CD1c-positive myeloid dendritic cell (primary cell): ENCODE measurements at regions not wholly inside any gene's neighbourhood (a gene's known extent, or its start where the extent isn't known, plus 50 kb on each side); places are given as distances from the start of the nearest gene placed in this dataset.
A peak's percentile ranks its signal among the peaks of the same experiment; 100 is the strongest.

Experiments used
- DNase-seq: peaks from one replicate; pipeline ENCODE4 v3.0.0-alpha.2; 2016; ENCODE audit errors: extremely low spot score

GRCh38 chr21:16072221-16072620, 342.4 kb downstream of the USP25 start:
- DNase-seq: no peak

GRCh38 chr21:16072737-16073136, 343.0 kb downstream of the USP25 start:
- DNase-seq: no peak

GRCh38 chr21:16073586-16073985, 343.8 kb downstream of the USP25 start:
- DNase-seq: no peak

- DNase-seq: no peak
These were observed 345.2 kb downstream of the USP25 start for GRCh38 chr21:16074950-16075489.

GRCh38 chr21:16075649-16076282, 346.0 kb downstream of the USP25 start:
- no peak for DNase-seq

- DNase-seq: no peak
These were observed 346.7 kb downstream of the USP25 start for GRCh38 chr21:16076465-16076864.

- no peak for DNase-seq
These were observed 348.6 kb downstream of the USP25 start for GRCh38 chr21:16078382-16078781.

- DNase-seq: no peak
These were observed 350.0 kb downstream of the USP25 start for GRCh38 chr21:16079830-16080229.

- no peak for DNase-seq
These were observed 351.5 kb downstream of the USP25 start for GRCh38 chr21:16081304-16081703.

GRCh38 chr21:16082038-16082816, 352.4 kb downstream of the USP25 start:
- DNase-seq: peak; percentile 59

GRCh38 chr21:16084776-16085364, 355.1 kb downstream of the USP25 start:
- DNase-seq: no peak

GRCh38 chr21:16085421-16085820, 355.6 kb downstream of the USP25 start:
- DNase-seq: no peak

- no peak for DNase-seq
These were observed 356.3 kb downstream of the USP25 start for GRCh38 chr21:16086121-16086520.

- DNase-seq: no peak
These were observed 357.2 kb downstream of the USP25 start for GRCh38 chr21:16086936-16087335.

- DNase-seq: no peak
These were observed 357.7 kb downstream of the USP25 start for GRCh38 chr21:16087523-16087922.

- DNase-seq: no peak
These were observed 358.3 kb downstream of the USP25 start for GRCh38 chr21:16088056-16088455.

- DNase-seq: no peak
These were observed 365.2 kb downstream of the USP25 start for GRCh38 chr21:16095005-16095404.

GRCh38 chr21:16096988-16097387, 367.2 kb downstream of the USP25 start:
- no peak for DNase-seq

GRCh38 chr21:16102113-16102512, 372.3 kb downstream of the USP25 start:
- DNase-seq: no peak

GRCh38 chr21:16108561-16109075, 378.8 kb downstream of the USP25 start:
- no peak for DNase-seq

GRCh38 chr21:16113052-16113715, 383.4 kb downstream of the USP25 start:
- no peak for DNase-seq

- DNase-seq: no peak
These were observed 385.7 kb downstream of the USP25 start for GRCh38 chr21:16115461-16115860.
